K562 (cell line): ENCODE measurements at regions not wholly inside any gene's neighbourhood (a gene's known extent, or its start where the extent isn't known, plus 50 kb on each side); places are given as distances from the start of the nearest gene placed in this dataset.

Source experiments
- CHD2 ChIP-seq: IDR thresholded peaks from 2 replicates; pipeline ENCODE4 v1.6.1; 2011; ENCODE audit warnings: low read depth, low read length
- KLF1 ChIP-seq: fragments of 450-650 bp; IDR thresholded peaks from 2 replicates; pipeline ENCODE4 v1.6.1; 2016; ENCODE audit warnings: missing genetic modification characterization, missing compliant biosample characterization
- MXI1 ChIP-seq: IDR thresholded peaks from 2 replicates; pipeline ENCODE4 v1.6.1; 2011; ENCODE audit warnings: low read depth, mild to moderate bottlenecking, improper control_type of control experiment, low read length
- NCOA1 ChIP-seq: fragments of 450-650 bp; IDR thresholded peaks from 2 replicates; pipeline ENCODE4 v1.6.1; 2016; ENCODE audit warnings: low read depth
- POLR2A ChIP-seq: fragments of 450-650 bp; conservative IDR thresholded peaks from 2 replicates; pipeline ENCODE4 v1.6.1; 2016
- RAD21 ChIP-seq, 2 experiments: fragments of 250-450 bp in 1 of 2; fragments of 450-650 bp in 1 of 2; sonication (Bioruptor Pico) in 1 of 2; formaldehyde crosslinking in 1 of 2; IDR thresholded peaks in 1 of 2; conservative IDR thresholded peaks in 1 of 2; 2 replicates each; pipeline versions ENCODE4 v1.4.0 to v1.8.0; 2020 to 2022; ENCODE audit warnings: mild to moderate bottlenecking in 2 of 2, moderate library complexity in 1 of 2
- U2AF2 ChIP-seq: fragments of 200-400 bp; formaldehyde crosslinking; optimal IDR thresholded peaks from 2 replicates; pipeline ENCODE3; 2017; ENCODE audit warnings: low read depth, mild to moderate bottlenecking, low read length
- YY1 ChIP-seq, 3 experiments: IDR thresholded peaks; 2 replicates each; pipeline ENCODE4 v1.6.1; 2011; ENCODE audit warnings: low read length in 2 of 3, mild to moderate bottlenecking in 2 of 3, moderate library complexity in 2 of 3, borderline replicate concordance in 1 of 3, control low read depth in 1 of 3, low read depth in 1 of 3; ENCODE audit not compliant: insufficient read depth in 3 of 3, insufficient replicate concordance in 2 of 3, control insufficient read depth in 1 of 3, insufficient read length in 1 of 3; ENCODE audit errors: extremely low read depth in 1 of 3
- ZNF174 ChIP-seq: fragments of 250-450 bp; sonication (Bioruptor Pico); IDR thresholded peaks from 2 replicates; pipeline ENCODE4 v1.4.0; 2020; ENCODE audit warnings: mild to moderate bottlenecking
- ZNF586 ChIP-seq: fragments of 450-650 bp; formaldehyde crosslinking; conservative IDR thresholded peaks from 2 replicates; pipeline ENCODE4 v1.4.0; 2020; ENCODE audit warnings: mild to moderate bottlenecking, moderate library complexity
- TF ChIP-seq, protein P1 (sequence below), 3 experiments: IDR thresholded peaks in 2 of 3; conservative IDR thresholded peaks in 1 of 3; 2 replicates each; pipeline ENCODE4 v1.5.1; 2011 to 2012; ENCODE audit warnings: low read length in 3 of 3, mild to moderate bottlenecking in 3 of 3, control low read depth in 2 of 3, improper control_type of control experiment in 1 of 3, inconsistent platforms in 1 of 3, low read depth in 1 of 3, mixed read lengths in 1 of 3, moderate library complexity in 1 of 3; ENCODE audit not compliant: insufficient read depth in 2 of 3

DNA sequence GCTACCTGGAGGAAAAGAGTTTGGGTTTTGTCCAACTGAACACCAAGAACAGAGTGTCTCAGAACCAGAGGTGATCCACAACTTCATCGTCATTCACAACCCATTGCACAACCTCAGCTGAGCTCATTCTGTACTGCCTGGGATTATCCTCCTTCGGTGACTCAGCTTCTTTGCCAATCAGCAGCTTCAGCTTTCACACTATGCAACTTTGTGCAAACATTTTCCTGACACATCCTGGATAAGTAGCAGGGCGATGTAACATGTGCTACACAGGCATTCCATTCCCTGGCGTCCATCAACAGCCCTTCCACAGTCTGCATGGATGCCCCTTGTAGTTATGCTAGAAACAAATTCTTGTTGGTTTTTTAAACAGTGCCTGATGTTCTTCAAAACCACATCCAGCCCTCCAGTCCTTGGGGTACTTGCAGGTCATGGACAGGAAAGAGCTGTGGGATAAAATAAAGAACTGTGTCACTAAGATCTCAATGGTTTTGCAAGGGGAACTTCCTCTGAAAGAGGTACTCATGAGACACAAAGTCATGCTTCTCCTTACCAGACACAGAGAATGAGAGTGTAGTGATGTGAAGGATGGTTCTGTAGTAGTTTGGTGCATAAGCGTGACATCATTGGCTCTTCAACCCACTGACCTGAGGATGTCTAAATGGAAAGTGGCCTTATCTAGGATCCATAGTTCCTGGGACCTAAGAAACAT is 478.5 kb downstream of the KIF20B start:
- TF ChIP-seq RAD21 (CRISPR knock-in tag; conservative IDR thresholded peaks at IDR 0.05 in 1 of 2, IDR thresholded peaks at IDR 0.05 in 1 of 2) (no peak), KLF1 (no peak), YY1 (IDR thresholded peaks at IDR 0.05; ENCODE audit: borderline replicate concordance in 1 of 3, control insufficient read depth in 1 of 3, extremely low read depth in 1 of 3, insufficient read depth in 3 of 3, insufficient read length in 1 of 3, insufficient replicate concordance in 2 of 3, low read depth in 1 of 3, low read length in 2 of 3) (no peak), ZNF174 (CRISPR knock-in tag) (no peak), ZNF586 (CRISPR knock-in tag) (no peak), CHD2 (no peak), POLR2A (no peak), NCOA1 (no peak), U2AF2 (no peak), MXI1 (no peak)
- TF ChIP-seq, protein P1, sequence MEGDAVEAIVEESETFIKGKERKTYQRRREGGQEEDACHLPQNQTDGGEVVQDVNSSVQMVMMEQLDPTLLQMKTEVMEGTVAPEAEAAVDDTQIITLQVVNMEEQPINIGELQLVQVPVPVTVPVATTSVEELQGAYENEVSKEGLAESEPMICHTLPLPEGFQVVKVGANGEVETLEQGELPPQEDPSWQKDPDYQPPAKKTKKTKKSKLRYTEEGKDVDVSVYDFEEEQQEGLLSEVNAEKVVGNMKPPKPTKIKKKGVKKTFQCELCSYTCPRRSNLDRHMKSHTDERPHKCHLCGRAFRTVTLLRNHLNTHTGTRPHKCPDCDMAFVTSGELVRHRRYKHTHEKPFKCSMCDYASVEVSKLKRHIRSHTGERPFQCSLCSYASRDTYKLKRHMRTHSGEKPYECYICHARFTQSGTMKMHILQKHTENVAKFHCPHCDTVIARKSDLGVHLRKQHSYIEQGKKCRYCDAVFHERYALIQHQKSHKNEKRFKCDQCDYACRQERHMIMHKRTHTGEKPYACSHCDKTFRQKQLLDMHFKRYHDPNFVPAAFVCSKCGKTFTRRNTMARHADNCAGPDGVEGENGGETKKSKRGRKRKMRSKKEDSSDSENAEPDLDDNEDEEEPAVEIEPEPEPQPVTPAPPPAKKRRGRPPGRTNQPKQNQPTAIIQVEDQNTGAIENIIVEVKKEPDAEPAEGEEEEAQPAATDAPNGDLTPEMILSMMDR (IDR thresholded peaks at IDR 0.05 in 2 of 3, conservative IDR thresholded peaks at IDR 0.05 in 1 of 3; ENCODE audit: insufficient read depth in 2 of 3, low read depth in 1 of 3, low read length in 3 of 3): no peak
